ENCODE measurements at regions not wholly inside any gene's neighbourhood (a gene's known extent, or its start where the extent isn't known, plus 50 kb on each side); places are given as distances from the start of the nearest gene placed in this dataset.
"Not testable (repeated sequence)": the region's sequence is repeated elsewhere in the genome, so short reads cannot be mapped to it uniquely, and the experiment has no call there.

- in situ Hi-C loops (cut with HindIII; ENCODE audit: low sequenced_read_pairs): no loop called here
These were observed 639.9 kb upstream of the FBXO33 start for GRCh38 chr14:40072175-40072574.

- in situ Hi-C loops (cut with HindIII; ENCODE audit: low sequenced_read_pairs): no loop called here
These were observed 627.0 kb upstream of the FBXO33 start for GRCh38 chr14:40058901-40059897.

- in situ Hi-C loops (cut with HindIII; ENCODE audit: low sequenced_read_pairs): no loop called here
These were observed 621.2 kb upstream of the FBXO33 start for GRCh38 chr14:40053416-40053815.

- in situ Hi-C loops (cut with HindIII; ENCODE audit: low sequenced_read_pairs): no loop called here
These were observed 596.8 kb upstream of the FBXO33 start for GRCh38 chr14:40028991-40029390.

GRCh38 chr14:40025101-40025500 lies 592.9 kb upstream of the FBXO33 start:
- in situ Hi-C loops (cut with HindIII; ENCODE audit: low sequenced_read_pairs): no loop called here

GRCh38 chr14:40010961-40011360 lies 578.7 kb upstream of the FBXO33 start:
- in situ Hi-C loops (cut with HindIII; ENCODE audit: low sequenced_read_pairs): no loop called here

GRCh38 chr14:40009771-40010170 lies 577.5 kb upstream of the FBXO33 start:
- in situ Hi-C loops (cut with HindIII; ENCODE audit: low sequenced_read_pairs): no loop called here

GRCh38 chr14:40008345-40008744 lies 576.1 kb upstream of the FBXO33 start:
- in situ Hi-C loops (cut with HindIII; ENCODE audit: low sequenced_read_pairs): not testable (repeated sequence)

- in situ Hi-C loops (cut with HindIII; ENCODE audit: low sequenced_read_pairs): no loop called here
These were observed 572.8 kb upstream of the FBXO33 start for GRCh38 chr14:40004871-40005500.

- in situ Hi-C loops (cut with HindIII; ENCODE audit: low sequenced_read_pairs): no loop called here
These were observed 571.5 kb upstream of the FBXO33 start for GRCh38 chr14:40003773-40004172.

GRCh38 chr14:39998854-39999253 lies 566.6 kb upstream of the FBXO33 start:
- in situ Hi-C loops (cut with HindIII; ENCODE audit: low sequenced_read_pairs): no loop called here

- in situ Hi-C loops (cut with HindIII; ENCODE audit: low sequenced_read_pairs): no loop called here
These were observed 565.9 kb upstream of the FBXO33 start for GRCh38 chr14:39998114-39998513.

GRCh38 chr14:39991041-39991440 lies 558.8 kb upstream of the FBXO33 start:
- in situ Hi-C loops (cut with HindIII; ENCODE audit: low sequenced_read_pairs): no loop called here

GRCh38 chr14:39988939-39989338 lies 556.7 kb upstream of the FBXO33 start:
- in situ Hi-C loops (cut with HindIII; ENCODE audit: low sequenced_read_pairs): no loop called here

- in situ Hi-C loops (cut with HindIII; ENCODE audit: low sequenced_read_pairs): no loop called here
These were observed 552.1 kb upstream of the FBXO33 start for GRCh38 chr14:39984323-39984722.

- in situ Hi-C loops (cut with HindIII; ENCODE audit: low sequenced_read_pairs): no loop called here
These were observed 545.0 kb upstream of the FBXO33 start for GRCh38 chr14:39977198-39977597.

- in situ Hi-C loops (cut with HindIII; ENCODE audit: low sequenced_read_pairs): no loop called here
These were observed 541.8 kb upstream of the FBXO33 start for GRCh38 chr14:39974036-39974435.

GRCh38 chr14:39972704-39973103 lies 540.5 kb upstream of the FBXO33 start:
- in situ Hi-C loops (cut with HindIII; ENCODE audit: low sequenced_read_pairs): no loop called here

- in situ Hi-C loops (cut with HindIII; ENCODE audit: low sequenced_read_pairs): loop anchor here (10.0 kb wide), 1 partner anchor 63 kb away; no protein-coding TSS in a partner anchor
These were observed 535.7 kb upstream of the FBXO33 start for GRCh38 chr14:39967885-39968284.

GRCh38 chr14:39957987-39958386 lies 525.8 kb upstream of the FBXO33 start:
- in situ Hi-C loops (cut with HindIII; ENCODE audit: low sequenced_read_pairs): no loop called here

GRCh38 chr14:39957290-39957689 lies 525.1 kb upstream of the FBXO33 start:
- in situ Hi-C loops (cut with HindIII; ENCODE audit: low sequenced_read_pairs): no loop called here

GRCh38 chr14:39956372-39956771 lies 524.1 kb upstream of the FBXO33 start:
- in situ Hi-C loops (cut with HindIII; ENCODE audit: low sequenced_read_pairs): no loop called here
